Colon (tissue), 2 donors: ENCODE measurements at regions not wholly inside any gene's neighbourhood (a gene's known extent, or its start where the extent isn't known, plus 50 kb on each side); places are given as distances from the start of the nearest gene placed in this dataset.

Experiments used
- FAIRE-seq: peaks from 2 replicates; lab custom pipeline; 2012; peaks lifted over from hg19 to GRCh38; lab: Jason Lieb, UNC
- donor health status: control.
- donor health status: control.

- FAIRE-seq: no peak
These were observed 103.4 kb downstream of the IL20RB start for GRCh38 chr3:137061186-137061585.

GRCh38 chr3:137062250-137062649 lies 104.5 kb downstream of the IL20RB start:
- no peak for FAIRE-seq

- FAIRE-seq: no peak
These were observed 107.6 kb downstream of the IL20RB start for GRCh38 chr3:137065381-137065780.

- FAIRE-seq: no peak
These were observed 108.3 kb downstream of the IL20RB start for GRCh38 chr3:137066092-137066491.

- FAIRE-seq: no peak
These were observed 113.3 kb downstream of the IL20RB start for GRCh38 chr3:137071104-137071503.

- no peak for FAIRE-seq
These were observed 117.2 kb downstream of the IL20RB start for GRCh38 chr3:137075020-137075419.

- no peak for FAIRE-seq
These were observed 120.3 kb downstream of the IL20RB start for GRCh38 chr3:137078040-137078439.

- FAIRE-seq: no peak
These were observed 121.8 kb downstream of the IL20RB start for GRCh38 chr3:137079571-137079970.

- FAIRE-seq: no peak
These were observed 123.9 kb downstream of the IL20RB start for GRCh38 chr3:137081711-137082110.

- no peak for FAIRE-seq
These were observed 125.0 kb downstream of the IL20RB start for GRCh38 chr3:137082763-137083162.

- no peak for FAIRE-seq
These were observed 125.5 kb downstream of the IL20RB start for GRCh38 chr3:137083332-137083731.

- FAIRE-seq: no peak
These were observed 126.8 kb downstream of the IL20RB start for GRCh38 chr3:137084586-137084985.

- FAIRE-seq: no peak
These were observed 139.6 kb downstream of the IL20RB start for GRCh38 chr3:137097386-137097785.

GRCh38 chr3:137097852-137098251 lies 140.1 kb downstream of the IL20RB start:
- FAIRE-seq: no peak

GRCh38 chr3:137099364-137100219 lies 141.8 kb downstream of the IL20RB start:
- FAIRE-seq: no peak

GRCh38 chr3:137100326-137100725 lies 142.5 kb downstream of the IL20RB start:
- FAIRE-seq: no peak

GRCh38 chr3:137103739-137104138 lies 146.0 kb downstream of the IL20RB start:
- FAIRE-seq: no peak

GRCh38 chr3:137105277-137105977 lies 147.6 kb downstream of the IL20RB start:
- peak; percentile 55 for FAIRE-seq

- no peak for FAIRE-seq
These were observed 148.9 kb downstream of the IL20RB start for GRCh38 chr3:137106612-137107240.

GRCh38 chr3:137108699-137109440 lies 151.1 kb downstream of the IL20RB start:
- no peak for FAIRE-seq

- FAIRE-seq: no peak
These were observed 152.7 kb downstream of the IL20RB start for GRCh38 chr3:137110392-137110996.

- no peak for FAIRE-seq
These were observed 153.7 kb downstream of the IL20RB start for GRCh38 chr3:137111497-137111896.
